Activated CD4-positive, alpha-beta T cell treated with anti-CD3 and anti-CD28 coated beads for 1 hour (primary cell): ENCODE measurements at regions not wholly inside any gene's neighbourhood (a gene's known extent, or its start where the extent isn't known, plus 50 kb on each side); places are given as distances from the start of the nearest gene placed in this dataset.
"Not testable (repeated sequence)": the region's sequence is repeated elsewhere in the genome, so short reads cannot be mapped to it uniquely, and the experiment has no call there.

Experiments
- DNase-seq: peaks from one replicate; pipeline ENCODE4 v3.0.0-alpha.2; 2020

GRCh38 chr10:63798599-63799498, 277.6 kb downstream of the REEP3 start:
- no peak for DNase-seq

GRCh38 chr10:63799521-63800300, 278.5 kb downstream of the REEP3 start:
- no peak for DNase-seq

DNA sequence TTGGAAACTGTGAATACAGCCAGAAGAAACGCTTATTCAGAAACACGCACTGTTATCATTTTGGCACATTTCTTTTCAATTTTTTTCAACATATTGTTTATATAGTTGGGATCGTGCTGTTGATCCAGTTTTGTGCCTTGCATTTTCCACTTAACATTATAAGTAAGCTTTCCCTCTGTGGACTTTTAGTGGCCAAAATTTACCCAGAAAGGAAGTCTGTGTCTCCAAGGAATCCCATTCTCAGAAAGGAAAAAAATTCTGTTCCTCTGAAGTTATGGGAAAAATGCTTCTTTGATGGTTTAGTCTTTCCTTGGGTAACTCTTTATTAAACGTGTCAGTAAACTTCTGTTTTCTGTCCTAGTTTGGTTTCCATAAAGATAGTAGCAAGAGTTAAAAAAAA, 280.0 kb downstream of the REEP3 start:
- DNase-seq = no peak

GRCh38 chr10:63806330-63806729, 285.1 kb downstream of the REEP3 start:
- DNase-seq = no peak

GRCh38 chr10:63812501-63812900, 291.3 kb downstream of the REEP3 start:
- DNase-seq = no peak

DNA sequence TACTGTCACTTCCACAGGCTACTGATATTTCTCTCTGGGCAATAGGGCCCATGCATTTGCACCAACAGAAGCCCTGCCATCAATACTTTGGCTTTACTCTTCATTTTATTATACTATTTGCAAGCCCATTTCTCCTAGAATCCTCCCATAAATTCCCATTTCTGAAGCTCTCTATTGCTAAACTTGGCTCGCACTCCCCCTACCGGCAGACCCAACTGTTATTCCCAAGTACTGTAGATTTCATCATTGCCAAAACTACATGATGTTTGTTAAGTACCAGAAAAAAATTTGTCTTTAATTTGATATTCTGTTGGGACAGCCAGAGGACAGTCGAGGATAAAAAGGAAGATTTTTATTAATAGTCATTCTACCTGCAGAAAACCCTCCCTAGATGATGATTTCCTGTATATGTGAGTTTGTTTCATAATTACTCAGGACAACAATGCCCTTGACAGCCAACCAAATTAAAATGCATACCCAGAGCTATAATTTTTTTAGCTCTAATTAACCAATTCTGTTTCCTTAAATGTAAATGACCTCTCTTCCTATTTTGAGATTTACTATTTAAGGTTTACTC, 298.6 kb downstream of the REEP3 start:
- DNase-seq = no peak

DNA sequence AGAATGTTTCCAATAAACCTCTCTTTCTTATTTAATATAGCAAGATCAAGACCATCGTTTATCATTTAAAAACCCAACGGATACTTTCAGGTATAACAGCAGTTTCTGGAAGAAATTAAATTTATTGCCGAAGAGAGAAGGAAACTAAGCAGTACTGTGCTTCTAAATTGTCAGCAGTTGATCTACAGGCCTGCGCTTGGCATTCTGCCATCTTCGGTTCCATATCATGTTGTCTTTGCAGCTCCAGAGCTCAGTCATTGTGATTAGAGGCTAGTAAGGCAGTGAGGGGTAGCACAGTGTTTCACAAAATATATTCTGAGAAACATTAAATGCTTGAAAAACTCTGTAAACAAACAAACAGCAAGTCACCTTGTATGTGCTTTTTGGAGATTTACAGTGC, 301.3 kb downstream of the REEP3 start:
- DNase-seq = no peak

DNA sequence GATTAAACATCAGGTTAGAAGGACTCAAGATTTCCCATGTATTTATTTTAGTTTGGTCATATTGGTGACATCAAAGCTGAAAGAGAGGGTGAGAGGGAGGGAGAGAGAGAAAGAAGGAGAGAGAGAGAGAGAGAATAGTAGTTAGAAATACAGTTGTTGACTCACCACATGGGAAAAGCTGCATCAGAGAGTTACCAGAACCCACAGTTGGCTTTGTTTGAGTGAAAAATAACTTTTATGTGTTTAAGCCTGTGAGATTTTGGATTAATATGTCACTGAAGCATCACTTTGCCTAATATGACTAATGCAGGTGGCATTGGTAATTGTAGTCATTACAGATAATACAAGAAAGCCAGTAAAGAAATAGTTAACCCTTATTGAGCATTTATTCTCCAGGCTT, 303.9 kb downstream of the REEP3 start:
- DNase-seq = no peak

DNA sequence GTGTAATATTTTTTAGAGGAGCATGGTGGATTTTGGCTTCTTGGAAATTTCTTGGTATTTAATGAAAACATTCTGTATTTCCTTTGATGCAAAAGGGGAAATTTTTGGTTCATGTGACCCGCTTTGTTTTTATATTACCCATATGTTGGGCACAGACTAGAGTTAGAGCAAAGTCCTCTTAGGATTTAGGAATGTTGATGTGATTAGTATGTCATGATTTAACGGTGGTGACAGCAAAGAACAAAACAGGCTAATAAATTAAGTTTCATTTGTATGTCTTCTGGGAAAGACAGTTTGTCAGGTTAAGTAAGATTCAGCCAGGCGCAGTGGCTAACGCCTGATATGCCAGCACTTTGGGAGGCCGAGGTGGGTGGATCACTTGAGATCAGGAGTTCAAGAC, 304.6 kb downstream of the REEP3 start:
- no peak for DNase-seq

DNA sequence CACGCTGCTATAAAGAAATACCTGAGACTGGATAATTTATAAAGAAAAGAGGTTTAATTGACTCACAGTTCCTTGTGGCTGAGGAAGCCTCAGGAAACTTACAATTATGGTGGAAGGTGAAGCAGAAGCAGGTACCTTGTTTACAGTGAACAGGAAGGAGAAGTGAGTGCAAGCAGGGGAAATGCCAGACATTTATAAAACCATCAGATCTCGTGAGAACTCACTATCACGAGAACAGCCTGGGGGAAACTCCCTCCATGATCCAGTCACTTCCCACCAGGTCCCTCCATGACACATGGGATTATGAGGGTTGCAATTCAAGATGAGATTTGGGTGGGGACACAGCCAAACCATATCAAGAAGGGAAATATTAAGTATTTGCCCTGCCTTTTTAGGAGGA, 305.8 kb downstream of the REEP3 start:
- DNase-seq = not testable (repeated sequence)

DNA sequence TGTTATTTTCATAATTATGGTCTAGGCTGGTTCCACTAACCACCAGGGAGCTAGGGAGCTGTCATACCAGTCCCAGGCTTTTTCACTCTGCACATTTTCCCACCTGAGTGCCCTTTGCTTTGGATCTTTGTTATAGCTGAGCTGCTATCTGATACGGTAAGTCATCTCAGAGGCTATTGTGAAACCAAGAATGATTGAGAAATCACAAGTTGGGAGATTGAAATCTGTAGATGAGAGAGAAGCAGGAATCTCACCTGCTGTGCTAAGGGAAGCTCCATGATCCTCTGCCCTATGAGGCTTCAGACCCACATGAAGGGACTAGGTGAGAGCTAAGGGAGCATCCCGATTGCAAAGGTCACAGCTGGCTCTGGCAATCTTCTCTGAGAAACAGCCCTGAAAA, 307.8 kb downstream of the REEP3 start:
- no peak for DNase-seq

DNA sequence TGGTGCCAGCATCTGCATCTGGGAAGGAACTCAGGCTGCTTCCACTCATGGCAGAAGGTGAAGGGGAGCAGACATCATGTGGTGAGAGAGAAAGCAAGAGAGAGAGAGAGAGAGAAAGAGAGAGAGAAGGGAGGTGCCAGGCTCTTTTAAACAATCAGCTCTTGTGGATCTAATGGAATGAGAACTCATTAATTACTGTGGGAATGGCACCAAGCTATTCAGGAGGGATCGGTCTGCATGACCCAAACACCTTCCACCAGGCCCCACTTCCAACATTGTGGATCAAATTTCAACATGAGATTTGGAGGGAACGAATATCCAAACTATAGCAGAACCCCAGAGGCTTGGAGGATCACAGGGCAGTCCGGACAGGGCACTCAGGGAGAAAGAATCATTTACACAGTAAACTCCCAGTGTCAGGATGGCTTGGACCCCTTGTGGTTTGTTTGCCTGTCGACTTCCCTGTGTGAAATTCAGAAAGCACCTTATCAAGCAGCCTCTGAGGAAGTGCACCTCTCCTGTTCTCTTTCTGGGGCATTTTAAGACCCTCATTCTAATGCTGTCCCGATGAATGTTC, 308.5 kb downstream of the REEP3 start:
- no peak for DNase-seq

DNA sequence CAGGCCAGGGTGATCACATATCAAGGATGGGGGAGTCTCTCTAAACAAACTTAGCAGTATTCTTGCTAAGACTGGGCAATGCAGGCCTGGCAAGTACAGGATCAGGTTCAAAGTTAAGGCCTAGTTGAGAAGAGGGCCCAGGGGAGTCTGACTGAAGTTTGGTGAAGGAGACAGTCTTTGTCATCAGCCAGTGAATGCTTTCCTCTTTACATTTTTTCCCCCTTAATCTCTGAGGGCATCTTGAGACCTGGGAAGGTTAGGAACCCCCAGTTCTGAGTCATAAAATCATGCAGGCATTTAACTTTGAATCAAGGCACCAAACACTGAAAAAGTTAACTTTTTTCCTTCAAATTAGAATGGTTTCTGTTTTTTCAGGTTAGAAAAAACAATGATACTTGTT, 311.5 kb downstream of the REEP3 start:
- no peak for DNase-seq

- no peak for DNase-seq
These were observed 312.3 kb downstream of the REEP3 start for GRCh38 chr10:63833411-63834060.

GRCh38 chr10:63836666-63837442, 315.7 kb downstream of the REEP3 start:
- DNase-seq = no peak

- DNase-seq = no peak
These were observed 320.6 kb downstream of the REEP3 start for GRCh38 chr10:63841761-63842160.

- DNase-seq = no peak
These were observed 321.9 kb downstream of the REEP3 start for GRCh38 chr10:63843107-63843506.

- DNase-seq = not testable (repeated sequence)
These were observed 327.7 kb downstream of the REEP3 start for GRCh38 chr10:63848871-63849270.

- DNase-seq = no peak
These were observed 341.7 kb downstream of the REEP3 start for GRCh38 chr10:63862860-63863259.

DNA sequence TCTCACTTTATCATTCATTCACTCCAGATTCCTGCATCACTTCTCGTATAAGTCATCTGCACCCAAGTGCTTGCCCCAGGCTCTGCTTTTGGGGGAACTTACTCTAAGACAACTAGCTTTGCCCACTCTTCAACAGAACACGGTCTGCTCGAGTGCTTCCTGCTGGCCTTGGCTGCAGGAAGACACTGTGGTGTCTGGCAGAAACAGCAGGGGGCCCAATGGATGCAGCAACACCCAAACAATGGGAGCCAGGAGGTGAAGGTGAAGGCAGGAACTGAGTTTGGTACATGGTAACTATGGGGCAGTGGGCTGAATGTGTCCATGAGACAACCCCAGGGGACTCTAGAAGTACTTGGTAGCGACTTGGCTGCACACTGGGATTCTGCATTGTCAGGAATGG, 344.0 kb downstream of the REEP3 start:
- DNase-seq = no peak

DNA sequence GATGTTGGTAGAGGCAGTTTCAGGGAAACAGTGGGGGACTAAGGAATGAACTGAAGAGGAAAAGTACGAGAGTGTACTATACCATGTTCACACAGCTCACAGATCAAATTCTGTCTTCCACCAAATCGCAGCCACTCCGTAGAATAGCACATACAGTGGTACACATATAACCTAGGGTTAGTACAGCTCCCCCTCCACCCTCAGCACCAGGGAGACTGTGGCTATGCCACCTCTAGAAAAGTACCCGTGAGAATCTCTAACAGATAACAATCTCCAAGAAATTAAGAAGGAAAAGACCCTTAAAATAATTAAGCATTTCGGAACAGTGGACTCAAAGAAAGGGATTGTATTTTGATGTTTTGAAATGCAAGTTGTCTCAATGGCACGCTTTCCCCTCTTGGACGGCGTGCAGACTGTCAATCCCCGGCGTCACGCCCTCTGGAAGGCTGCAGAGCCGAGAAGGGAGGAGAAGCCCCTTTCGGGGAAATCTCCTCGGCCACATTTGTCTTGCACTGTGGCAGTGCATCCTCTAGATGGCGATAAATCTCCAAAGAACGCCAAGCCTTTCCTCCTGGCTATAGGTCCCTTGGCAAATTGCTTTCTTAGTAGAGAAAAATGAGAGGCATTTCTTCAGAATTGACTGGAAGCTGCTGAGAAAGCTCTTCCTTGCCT, 345.0 kb downstream of the REEP3 start:
- peak; percentile 17 for DNase-seq

- DNase-seq = no peak
These were observed 345.5 kb downstream of the REEP3 start for GRCh38 chr10:63866747-63867140.
